ENCODE measurements at regions not wholly inside any gene's neighbourhood (a gene's known extent, or its start where the extent isn't known, plus 50 kb on each side); places are given as distances from the start of the nearest gene placed in this dataset.
"Not testable (repeated sequence)": the region's sequence is repeated elsewhere in the genome, so short reads cannot be mapped to it uniquely, and the experiment has no call there.

- TF ChIP-seq CTCF, POLR2AphosphoS5 (IDR thresholded peaks at IDR 0.05): not testable (repeated sequence)
These were observed 309.1 kb downstream of the GOLGA6L6 start for GRCh38 chr15:20232457-20232856.
